ENCODE measurements at regions not wholly inside any gene's neighbourhood (a gene's known extent, or its start where the extent isn't known, plus 50 kb on each side); places are given as distances from the start of the nearest gene placed in this dataset.

DNA sequence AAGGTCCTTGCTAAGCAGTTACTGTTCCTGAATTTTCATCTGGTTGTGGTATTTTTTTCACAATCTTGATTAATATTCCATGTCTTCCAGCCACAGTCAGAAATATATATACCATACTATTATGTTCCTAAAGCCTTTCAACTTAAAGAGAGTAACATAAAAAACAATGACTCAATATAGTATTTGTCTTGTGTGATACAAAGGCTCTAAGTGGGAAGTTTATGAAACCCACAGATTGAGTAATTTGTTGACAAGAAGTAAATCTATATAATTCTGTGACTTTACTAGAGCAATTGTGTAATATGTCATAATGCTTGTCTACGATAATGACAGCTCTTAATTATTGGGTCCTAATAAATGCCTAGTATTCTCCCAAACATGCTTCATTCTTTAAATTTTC is 509.4 kb downstream of the ISL1 start:
- intact Hi-C loops (cut with DNase I; ENCODE audit: low total_unique reads) = no loop called here
- no peaks in the 10 kb centered on the region for H3K27me3 ChIP-seq
- no peak for DNase-seq (ENCODE audit: low spot score in 2 of 2)
- H3K36me3 ChIP-seq = no peaks in the 10 kb centered on the region
- no peak overlapping the region for H3K27ac ChIP-seq
- no peaks in the 10 kb centered on the region for H3K4me1 ChIP-seq
- no peaks in the 10 kb centered on the region for H3K9me3 ChIP-seq
- TF ChIP-seq POLR2A (IDR thresholded peaks at IDR 0.05) = no peak
- TF ChIP-seq, protein P1, sequence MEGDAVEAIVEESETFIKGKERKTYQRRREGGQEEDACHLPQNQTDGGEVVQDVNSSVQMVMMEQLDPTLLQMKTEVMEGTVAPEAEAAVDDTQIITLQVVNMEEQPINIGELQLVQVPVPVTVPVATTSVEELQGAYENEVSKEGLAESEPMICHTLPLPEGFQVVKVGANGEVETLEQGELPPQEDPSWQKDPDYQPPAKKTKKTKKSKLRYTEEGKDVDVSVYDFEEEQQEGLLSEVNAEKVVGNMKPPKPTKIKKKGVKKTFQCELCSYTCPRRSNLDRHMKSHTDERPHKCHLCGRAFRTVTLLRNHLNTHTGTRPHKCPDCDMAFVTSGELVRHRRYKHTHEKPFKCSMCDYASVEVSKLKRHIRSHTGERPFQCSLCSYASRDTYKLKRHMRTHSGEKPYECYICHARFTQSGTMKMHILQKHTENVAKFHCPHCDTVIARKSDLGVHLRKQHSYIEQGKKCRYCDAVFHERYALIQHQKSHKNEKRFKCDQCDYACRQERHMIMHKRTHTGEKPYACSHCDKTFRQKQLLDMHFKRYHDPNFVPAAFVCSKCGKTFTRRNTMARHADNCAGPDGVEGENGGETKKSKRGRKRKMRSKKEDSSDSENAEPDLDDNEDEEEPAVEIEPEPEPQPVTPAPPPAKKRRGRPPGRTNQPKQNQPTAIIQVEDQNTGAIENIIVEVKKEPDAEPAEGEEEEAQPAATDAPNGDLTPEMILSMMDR (IDR thresholded peaks at IDR 0.05) = no peak
- no peak for TF ChIP-seq POLR2AphosphoS5 (IDR thresholded peaks at IDR 0.05)
- no peak overlapping the region for H3K4me3 ChIP-seq

DNA sequence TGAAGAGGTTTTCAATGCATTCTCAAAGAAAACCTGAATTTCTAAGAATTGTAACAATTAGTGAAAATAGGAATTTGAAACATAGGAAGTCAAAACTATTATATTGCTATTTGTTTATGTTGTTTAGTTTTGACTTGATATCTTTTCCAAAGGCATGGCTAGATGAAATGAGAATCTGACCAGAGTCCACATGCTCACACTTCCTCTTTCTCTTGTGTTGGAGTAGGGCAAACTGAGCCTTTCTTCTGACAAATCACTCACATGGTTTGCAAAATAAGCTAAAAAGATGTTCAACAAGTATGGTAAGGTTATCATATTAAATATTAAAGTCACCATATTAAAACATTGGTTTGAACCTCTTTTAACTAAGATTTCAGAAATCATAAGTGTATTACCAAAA is 512.6 kb downstream of the ISL1 start:
- Histone ChIP-seq H3K4me1 (no peaks in the 10 kb centered on the region), H3K9me3 (no peaks in the 10 kb centered on the region), H3K4me3 (no peak overlapping the region), H3K36me3 (no peaks in the 10 kb centered on the region), H3K27me3 (no peaks in the 10 kb centered on the region), H3K27ac (no peak overlapping the region)
- intact Hi-C loops (cut with DNase I; ENCODE audit: low total_unique reads) = no loop called here
- DNase-seq (ENCODE audit: low spot score in 2 of 2) = no peak
- TF ChIP-seq POLR2AphosphoS5 (IDR thresholded peaks at IDR 0.05) = no peak
- TF ChIP-seq, protein P1 (IDR thresholded peaks at IDR 0.05) = no peak
- TF ChIP-seq POLR2A (IDR thresholded peaks at IDR 0.05) = no peak

- Histone ChIP-seq H3K36me3 (no peaks in the 10 kb centered on the region), H3K27ac (no peak overlapping the region), H3K9me3 (no peaks in the 10 kb centered on the region), H3K4me1 (no peaks in the 10 kb centered on the region), H3K27me3 (no peaks in the 10 kb centered on the region), H3K4me3 (no peak overlapping the region)
- intact Hi-C loops (cut with DNase I; ENCODE audit: low total_unique reads) = no loop called here
- TF ChIP-seq POLR2A (IDR thresholded peaks at IDR 0.05) (no peak), POLR2AphosphoS5 (IDR thresholded peaks at IDR 0.05) (no peak)
- TF ChIP-seq, protein P1 (IDR thresholded peaks at IDR 0.05) = no peak
- DNase-seq (ENCODE audit: low spot score in 2 of 2) = no peak
These were observed 519.3 kb downstream of the ISL1 start for GRCh38 chr5:51902512-51902911.

DNA sequence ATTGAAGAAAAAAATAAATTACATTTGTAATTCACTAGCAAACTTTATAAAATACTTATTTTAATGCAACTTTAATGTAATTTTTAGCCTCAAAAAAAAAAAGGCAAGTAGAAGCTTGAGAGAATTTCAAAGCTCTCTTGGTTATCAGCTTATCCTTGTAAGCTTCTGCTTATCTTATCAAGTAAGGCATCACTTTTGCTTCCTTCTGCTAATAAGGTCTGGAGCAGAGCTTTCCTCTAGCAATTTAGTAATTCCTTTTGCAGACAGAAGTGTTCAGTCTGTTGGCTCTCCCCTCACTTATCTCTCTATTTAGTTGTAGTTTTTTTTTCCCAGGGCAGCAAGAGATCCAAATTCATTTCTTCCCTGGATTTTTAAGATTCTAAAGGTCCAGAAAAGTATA is 525.0 kb downstream of the ISL1 start:
- Histone ChIP-seq H3K4me1 (no peaks in the 10 kb centered on the region), H3K27ac (no peak overlapping the region), H3K27me3 (no peaks in the 10 kb centered on the region), H3K36me3 (no peaks in the 10 kb centered on the region), H3K9me3 (no peaks in the 10 kb centered on the region), H3K4me3 (no peak overlapping the region)
- TF ChIP-seq, protein P1 (IDR thresholded peaks at IDR 0.05) = no peak
- no peak for TF ChIP-seq POLR2AphosphoS5 (IDR thresholded peaks at IDR 0.05)
- no peak for TF ChIP-seq POLR2A (IDR thresholded peaks at IDR 0.05)
- DNase-seq (ENCODE audit: low spot score in 2 of 2) = no peak
- intact Hi-C loops (cut with DNase I; ENCODE audit: low total_unique reads) = no loop called here

GRCh38 chr5:51944500-51945125 is 561.4 kb downstream of the ISL1 start:
- intact Hi-C loops (cut with DNase I; ENCODE audit: low total_unique reads) = no loop called here
- DNase-seq (ENCODE audit: low spot score in 2 of 2) = no peak
- no peaks in the 10 kb centered on the region for H3K4me1 ChIP-seq
- TF ChIP-seq, protein P1 (IDR thresholded peaks at IDR 0.05) = no peak
- TF ChIP-seq POLR2A (IDR thresholded peaks at IDR 0.05) = no peak
- TF ChIP-seq POLR2AphosphoS5 (IDR thresholded peaks at IDR 0.05) = no peak
- H3K27me3 ChIP-seq = no peaks in the 10 kb centered on the region
- H3K36me3 ChIP-seq = no peaks in the 10 kb centered on the region
- no peak overlapping the region for H3K27ac ChIP-seq
- no peak overlapping the region for H3K4me3 ChIP-seq
- peaks cover 10 to 11% of the 10 kb centered on the region in 2 donors for H3K9me3 ChIP-seq
